Mucosa of descending colon (tissue), 3 donors: ENCODE measurements at regions not wholly inside any gene's neighbourhood (a gene's known extent, or its start where the extent isn't known, plus 50 kb on each side); places are given as distances from the start of the nearest gene placed in this dataset.

Source experiments
- ATAC-seq: fragments of 200-7000 bp; cut with Tn5 transposase; one replicate; pipeline ENCODE4 v1.9.1; 2020; ENCODE audit warnings: mild to moderate bottlenecking, moderate library complexity
- DNase-seq, 3 donors: peaks; one replicate each; pipeline ENCODE4 v3.0.0-alpha.2; 2020
- H3K36me3 ChIP-seq: fragments of 200-600 bp; one replicate; pipeline ENCODE4 v1.8.0; 2021; ENCODE audit warnings: low read depth, mild to moderate bottlenecking
- H3K4me1 ChIP-seq: fragments of 200-600 bp; one replicate; pipeline ENCODE4 v1.8.0; 2021; ENCODE audit warnings: low read depth, mild to moderate bottlenecking
- H3K4me3 ChIP-seq: fragments of 200-600 bp; one replicate; pipeline ENCODE4 v1.8.0; 2021; ENCODE audit warnings: mild to moderate bottlenecking
- H3K9me3 ChIP-seq: fragments of 200-600 bp; one replicate; pipeline ENCODE4 v1.8.0; 2021; ENCODE audit warnings: mild to moderate bottlenecking
- CTCF ChIP-seq: fragments of 200-600 bp; IDR thresholded peaks from one replicate; pipeline ENCODE4 v1.8.0; 2022; ENCODE audit warnings: antibody characterized with exemption, mild to moderate bottlenecking
- intact Hi-C, 2 donors: fragments of 100-400 bp; cut with DNase I in 1 of 2; cut with micrococcal nuclease in 1 of 2; formaldehyde crosslinking; loops; one replicate each; pipeline versions ENCODE4 v1.11.0 to v1.11.1; 2022; cut with DNase I, micrococcal nuclease
- donor health status: DM: no; HTN: no; CAD: no; lungs with moderate emphysema.
- donor health status: DM: no; HTN: no; CAD: no.
- donor health status: DM: no; HTN: yes; CAD: no.

DNA sequence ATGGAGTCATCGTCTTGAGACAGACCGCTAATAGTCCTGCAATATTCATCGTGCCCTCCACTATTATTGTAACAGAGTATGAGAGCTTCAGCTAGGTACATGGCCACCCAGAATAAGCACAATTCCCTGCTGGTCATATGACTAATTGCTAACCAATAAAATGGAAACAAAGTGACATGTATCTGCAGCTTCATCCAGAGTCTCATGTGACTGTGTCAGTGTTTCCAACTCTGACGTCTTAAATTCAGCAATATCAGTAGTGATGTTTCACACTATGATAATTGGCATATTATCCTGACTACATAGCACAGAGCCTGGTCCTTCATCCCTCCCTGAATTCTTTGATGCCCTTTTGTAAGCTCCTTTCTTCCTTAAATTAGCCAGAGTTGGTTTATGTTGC is 167.4 kb downstream of the RPS29 start:
- no peaks in the 10 kb centered on the region for H3K4me1 ChIP-seq
- no peak for TF ChIP-seq CTCF
- intact Hi-C loops, result no loop called here
- no peaks in the 10 kb centered on the region for H3K36me3 ChIP-seq
- no peak overlapping the region for H3K4me3 ChIP-seq
- ATAC-seq, result no peak
- no peaks in the 10 kb centered on the region for H3K9me3 ChIP-seq
- no peak for DNase-seq

DNA sequence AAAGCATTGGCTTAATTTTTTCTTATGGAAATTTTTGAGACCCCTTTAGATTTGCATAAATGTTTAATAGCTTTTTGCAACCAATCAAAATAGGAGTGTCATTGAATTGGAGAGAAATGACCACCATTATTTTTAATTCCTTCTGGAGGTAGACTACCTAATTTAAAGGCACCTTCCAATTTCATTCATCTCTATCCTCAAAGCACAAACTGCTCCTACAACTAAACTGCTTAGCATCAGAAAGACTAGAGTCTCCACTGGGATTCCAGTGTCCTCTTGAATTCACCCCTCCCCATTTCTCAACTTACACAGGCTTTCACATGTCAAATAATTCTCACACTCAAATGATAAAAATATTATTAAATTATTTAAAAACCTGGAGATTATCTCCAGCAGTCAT is 168.4 kb downstream of the RPS29 start:
- no peaks in the 10 kb centered on the region for H3K4me1 ChIP-seq
- no peaks in the 10 kb centered on the region for H3K9me3 ChIP-seq
- TF ChIP-seq CTCF, result no peak
- intact Hi-C loops, result no loop called here
- no peak for DNase-seq
- ATAC-seq, result no peak
- H3K36me3 ChIP-seq, result no peaks in the 10 kb centered on the region
- no peak overlapping the region for H3K4me3 ChIP-seq

DNA sequence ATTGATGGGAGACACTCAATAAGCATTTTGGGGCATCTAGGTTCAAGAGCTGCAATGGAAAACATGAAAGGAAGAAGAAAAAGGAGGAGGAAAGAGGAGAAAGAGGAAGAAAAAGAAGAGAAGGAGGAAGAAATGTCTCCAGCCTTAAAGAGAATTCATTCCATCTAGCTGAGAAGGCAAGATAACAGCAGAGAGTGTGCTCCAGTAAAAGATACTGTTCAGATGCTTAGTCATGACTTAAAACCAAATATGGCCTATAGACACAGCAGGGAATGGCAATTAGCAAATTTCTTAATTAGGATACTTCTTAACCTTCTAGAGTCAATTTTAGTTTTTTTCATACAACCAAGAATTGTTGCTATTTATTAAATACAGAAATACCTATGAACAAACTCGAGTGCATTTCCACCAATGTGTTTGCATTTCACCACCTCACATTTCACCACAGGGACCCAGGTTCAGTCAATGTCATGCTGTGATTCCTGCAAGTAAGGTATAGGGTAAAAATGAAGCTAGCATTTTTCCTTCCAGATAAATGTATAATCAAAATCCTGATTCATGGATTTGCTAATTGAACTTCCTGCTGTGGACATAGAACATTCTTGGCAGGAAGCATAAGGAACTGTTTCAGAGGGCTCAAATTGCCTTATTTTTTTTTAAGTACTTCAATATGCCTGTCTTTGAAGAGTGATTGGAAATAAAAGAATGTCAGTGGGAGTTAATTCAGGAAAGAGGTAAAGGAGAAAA is 177.8 kb downstream of the RPS29 start:
- DNase-seq (no peak), ATAC-seq (no peak)
- intact Hi-C loops, result no loop called here
- no peaks in the 10 kb centered on the region for H3K36me3 ChIP-seq
- no peaks in the 10 kb centered on the region for H3K4me1 ChIP-seq
- H3K9me3 ChIP-seq, result no peaks in the 10 kb centered on the region
- H3K4me3 ChIP-seq, result no peak overlapping the region
- TF ChIP-seq CTCF, result no peak

DNA sequence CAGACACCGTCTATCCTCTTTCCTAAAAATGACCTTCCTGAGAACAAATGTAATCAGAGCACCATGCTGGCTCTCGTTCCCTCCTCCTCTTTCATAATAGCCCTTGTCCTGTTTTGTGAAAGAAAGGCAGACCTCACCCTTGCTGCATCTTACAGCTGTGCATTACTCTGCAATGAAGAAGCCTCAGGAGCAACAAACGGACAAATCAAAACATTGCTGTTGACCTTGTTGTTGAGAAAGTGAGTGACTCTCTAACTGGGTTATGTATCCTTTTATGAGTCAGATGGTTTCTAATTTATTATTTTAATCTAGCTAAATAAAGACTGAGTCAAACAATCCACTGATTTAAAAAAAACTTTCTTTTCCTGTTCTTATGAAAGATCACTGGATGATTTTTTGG is 180.9 kb downstream of the RPS29 start:
- no peak for TF ChIP-seq CTCF
- no peak for DNase-seq
- Histone ChIP-seq H3K36me3 (no peaks in the 10 kb centered on the region), H3K9me3 (no peaks in the 10 kb centered on the region), H3K4me3 (no peak overlapping the region), H3K4me1 (no peaks in the 10 kb centered on the region)
- no peak for ATAC-seq
- intact Hi-C loops, result no loop called here

DNA sequence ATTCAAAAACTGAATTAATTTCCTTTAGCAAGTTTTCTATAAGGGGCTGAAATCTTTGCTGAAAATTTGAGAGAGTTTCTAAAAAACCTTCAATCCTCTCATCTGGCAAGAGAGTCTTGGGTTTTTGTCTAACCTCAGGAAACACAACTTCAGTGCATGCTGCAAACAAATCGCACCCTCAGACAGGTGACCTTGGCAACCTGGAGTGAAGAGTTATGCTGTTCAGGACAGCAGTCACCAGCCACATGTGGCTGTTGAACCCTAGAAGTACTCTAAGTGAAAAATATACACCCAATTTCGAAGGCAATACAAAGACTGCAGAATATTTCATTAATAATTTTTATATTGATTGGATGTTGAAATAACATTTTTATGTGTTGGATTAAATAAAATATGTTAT is 184.8 kb downstream of the RPS29 start:
- intact Hi-C loops, result no loop called here
- Histone ChIP-seq H3K4me3 (no peak overlapping the region), H3K4me1 (no peaks in the 10 kb centered on the region), H3K9me3 (no peaks in the 10 kb centered on the region), H3K36me3 (no peaks in the 10 kb centered on the region)
- DNase-seq, result no peak
- TF ChIP-seq CTCF, result no peak
- no peak for ATAC-seq

- H3K4me1 ChIP-seq, result no peaks in the 10 kb centered on the region
- no peaks in the 10 kb centered on the region for H3K9me3 ChIP-seq
- no peak for TF ChIP-seq CTCF
- ATAC-seq (no peak), DNase-seq (no peak)
- intact Hi-C loops, result no loop called here
- H3K36me3 ChIP-seq, result no peaks in the 10 kb centered on the region
- H3K4me3 ChIP-seq, result no peak overlapping the region
Measured at GRCh38 chr14:49396801-49397200, 189.4 kb downstream of the RPS29 start.
